ENCODE measurements at regions not wholly inside any gene's neighbourhood (a gene's known extent, or its start where the extent isn't known, plus 50 kb on each side); places are given as distances from the start of the nearest gene placed in this dataset.

DNA sequence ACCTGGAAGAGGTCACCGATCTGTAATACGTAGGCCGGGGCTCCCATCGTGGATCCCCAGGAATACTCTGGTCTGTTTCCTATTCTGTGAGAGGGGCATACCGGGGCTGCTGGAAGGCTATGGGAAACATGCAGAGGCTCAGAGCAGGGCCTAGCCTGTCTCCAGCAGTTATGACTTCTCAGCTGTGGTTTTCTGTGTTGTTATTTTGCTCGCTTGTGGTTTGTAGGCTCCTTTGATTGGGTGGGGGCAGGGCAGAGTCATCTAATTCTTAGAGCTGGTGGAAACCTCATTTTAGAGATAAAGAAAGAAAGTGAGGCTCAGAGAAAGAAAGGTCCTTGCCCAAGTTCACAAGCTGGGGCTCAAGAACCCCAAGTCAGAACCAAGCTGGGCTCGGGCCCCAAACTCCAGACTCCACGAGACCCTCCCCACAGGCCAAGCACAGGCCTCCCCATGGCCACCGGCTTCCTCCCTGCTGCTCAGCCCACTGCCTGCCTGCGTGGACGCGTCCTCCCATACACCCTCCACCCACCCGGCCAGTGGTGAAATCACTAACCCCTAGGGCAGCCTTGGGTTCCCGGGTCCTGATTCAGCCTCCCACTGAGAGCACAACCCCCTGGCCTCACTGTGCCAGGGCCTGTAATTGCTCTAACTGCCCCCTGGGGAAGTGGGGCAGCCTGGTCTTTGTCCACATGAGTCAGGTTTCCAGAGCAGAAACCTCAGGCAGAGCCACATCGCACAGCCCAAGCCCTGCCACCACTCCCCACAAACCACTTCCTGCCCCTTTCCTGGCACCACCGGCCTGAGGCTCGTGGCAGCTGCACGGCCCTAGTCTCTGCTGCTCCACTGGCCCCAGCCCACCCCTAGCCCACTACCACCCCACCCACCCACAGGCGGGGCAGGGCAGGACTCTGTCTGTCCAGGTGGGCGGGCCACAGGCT, 270.8 kb downstream of the UACA start:
- no peak for DNase-seq (ENCODE audit: low read depth, low spot score)

DNA sequence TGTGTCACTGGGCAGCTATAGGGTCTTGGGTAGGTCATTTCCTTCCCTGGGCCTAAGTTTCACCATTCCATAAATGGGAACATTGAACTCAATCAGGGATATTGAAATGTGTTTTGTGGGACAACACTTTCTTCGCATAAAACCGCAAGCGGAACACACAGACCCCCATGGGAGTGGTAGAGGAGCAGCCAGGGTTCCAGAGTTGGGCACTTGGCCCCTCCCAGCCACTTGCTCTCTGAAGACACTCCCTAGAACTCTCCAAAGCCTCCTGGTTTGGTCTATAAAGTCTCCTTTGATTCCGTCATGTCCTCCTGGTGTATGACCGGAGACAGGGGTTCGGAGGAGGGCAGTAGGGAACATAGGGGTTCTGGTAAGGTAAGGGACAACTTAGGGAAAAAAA, 271.7 kb downstream of the UACA start:
- DNase-seq (ENCODE audit: low read depth, low spot score), result no peak

DNA sequence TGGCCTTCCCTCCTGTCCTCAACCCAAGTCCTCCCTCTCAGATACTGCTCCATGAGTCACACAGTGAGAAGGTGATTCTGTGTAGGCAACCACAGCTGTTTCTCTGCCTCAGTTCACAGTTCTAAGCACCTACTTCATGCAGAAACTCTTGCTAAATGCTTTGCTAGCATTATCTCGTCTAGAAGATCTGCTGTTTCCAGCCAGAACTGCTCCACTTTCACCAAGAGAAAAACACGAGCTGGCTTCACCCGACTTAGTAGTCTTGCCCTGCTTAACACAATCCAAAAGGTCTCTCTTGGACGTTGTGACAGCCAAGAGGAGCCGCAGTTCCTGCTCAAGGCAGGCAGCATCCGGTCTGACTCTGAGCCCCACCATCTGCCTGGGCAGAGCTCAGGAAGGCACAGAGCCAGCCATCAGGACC, 272.1 kb downstream of the UACA start:
- DNase-seq (ENCODE audit: low read depth, low spot score), result no peak

DNA sequence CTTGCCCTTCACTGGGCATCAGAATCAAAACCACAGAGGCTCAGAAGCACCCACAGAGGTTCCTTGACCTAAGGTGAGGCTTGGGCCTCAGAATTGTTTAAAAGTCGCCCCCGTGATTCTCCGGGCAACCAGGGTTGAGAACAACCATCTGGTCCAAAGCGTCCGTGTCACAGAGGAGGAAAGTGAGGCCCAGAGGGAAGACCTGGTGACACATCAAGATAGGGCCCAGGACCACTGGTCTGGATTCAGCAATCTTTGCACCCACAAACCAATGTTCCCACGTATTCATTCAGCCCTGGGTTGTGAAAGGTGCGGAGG, 272.6 kb downstream of the UACA start:
- DNase-seq (ENCODE audit: low read depth, low spot score), result no peak

DNA sequence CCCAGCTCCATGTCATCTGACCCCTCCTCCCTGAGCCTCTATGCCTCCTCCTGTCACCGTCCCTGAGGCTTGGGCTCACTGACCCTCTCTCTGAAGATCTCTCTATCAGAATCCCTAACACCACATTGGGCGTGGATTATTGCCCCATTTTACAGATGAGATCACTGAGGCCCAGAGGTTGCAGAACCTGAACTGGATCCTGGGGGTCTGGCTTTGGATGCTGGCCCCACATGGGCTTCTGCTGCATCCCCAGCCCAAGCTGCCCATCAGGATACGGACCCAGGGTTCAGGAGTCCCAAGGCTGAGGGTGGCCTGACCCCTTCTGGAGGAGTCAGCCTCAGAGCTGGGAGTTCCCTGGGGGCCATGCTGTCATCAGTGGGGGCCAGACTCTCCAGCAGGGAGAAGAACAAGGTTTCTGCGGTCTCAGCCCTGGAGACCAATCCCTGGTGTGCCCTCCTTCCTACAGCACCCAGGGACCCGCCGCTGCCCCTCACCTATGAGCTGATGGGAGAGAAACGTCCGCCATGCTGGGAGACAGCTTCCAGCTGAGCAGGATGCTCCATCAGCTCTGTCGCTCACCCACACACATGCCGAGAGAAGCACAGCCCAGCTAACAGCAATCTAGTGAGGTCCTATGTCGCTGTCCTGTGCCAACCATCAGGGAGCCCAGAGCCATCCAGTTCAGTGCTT, 273.1 kb downstream of the UACA start:
- no peak for DNase-seq (ENCODE audit: low read depth, low spot score)

DNA sequence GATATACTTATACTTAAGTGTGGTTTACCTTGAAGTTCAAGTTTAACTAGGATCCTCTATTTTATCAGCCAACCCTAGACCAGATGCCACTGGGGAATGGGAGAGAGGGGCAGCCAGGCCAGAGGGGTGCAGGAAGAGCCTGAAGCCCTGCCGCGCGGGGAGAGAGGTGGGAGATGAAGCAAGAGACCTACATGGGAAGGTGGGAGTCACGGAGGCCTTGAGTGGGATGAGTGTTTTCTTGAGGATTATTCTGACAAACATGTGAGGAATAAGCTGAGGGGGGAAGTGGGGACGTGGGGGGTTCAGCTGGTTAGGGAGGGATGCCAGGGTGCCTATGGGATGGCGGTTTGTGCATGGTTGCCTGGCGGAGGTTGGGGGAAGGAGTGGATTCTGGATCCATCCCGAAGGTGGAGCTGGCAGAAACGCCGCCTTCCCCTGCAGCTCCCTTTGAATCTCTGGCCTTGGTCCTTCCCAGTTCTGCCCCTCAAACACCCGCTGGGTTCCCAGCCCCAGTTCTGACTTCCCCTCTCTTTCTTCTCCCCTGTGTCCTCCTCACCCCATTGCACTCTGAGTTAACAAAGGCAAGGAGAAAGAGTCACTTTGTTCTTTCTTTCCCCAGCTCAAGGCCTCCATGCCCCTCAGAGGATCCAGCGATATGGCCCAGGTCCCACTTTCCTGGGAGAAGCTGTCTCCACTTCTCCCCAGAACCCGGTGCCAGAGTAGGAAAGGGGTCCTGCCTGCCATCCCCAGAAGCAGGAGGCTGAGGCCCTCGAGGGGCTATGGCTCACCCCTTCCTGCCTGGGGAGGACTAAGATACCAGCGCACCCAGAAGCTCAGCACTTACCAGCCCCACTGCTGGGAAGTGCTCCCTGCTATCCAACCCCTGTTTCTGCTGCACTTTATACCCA, 274.2 kb downstream of the UACA start:
- DNase-seq (ENCODE audit: low read depth, low spot score), result no peak

DNA sequence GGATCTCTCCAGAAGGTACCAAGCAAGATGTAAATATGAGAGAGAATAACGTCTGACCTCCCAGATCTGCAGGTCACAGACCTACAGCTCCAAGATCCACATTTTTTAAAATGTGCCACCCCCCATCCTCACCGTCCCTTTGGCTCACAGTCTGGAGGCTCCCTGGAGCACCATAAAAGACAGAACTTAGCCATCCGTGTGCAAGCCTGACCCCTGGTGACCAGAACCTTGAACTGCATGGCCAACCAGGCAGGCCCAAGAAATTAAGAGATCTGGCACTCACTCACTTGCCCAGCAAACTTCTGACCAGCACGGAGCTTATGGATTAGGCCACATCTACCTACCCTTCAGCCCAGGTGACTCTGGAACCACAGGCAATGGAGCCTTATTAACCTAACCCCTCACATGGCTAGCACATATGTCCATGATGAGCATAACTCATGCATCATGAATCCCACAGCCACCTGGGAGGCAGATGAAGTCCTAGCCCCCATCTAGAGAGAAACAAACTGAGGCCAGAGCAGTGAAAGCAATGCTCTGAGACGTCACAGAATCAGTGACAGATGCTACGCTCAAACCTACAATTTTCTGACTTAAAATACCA, 275.3 kb downstream of the UACA start:
- no peak for DNase-seq (ENCODE audit: low read depth, low spot score)

DNA sequence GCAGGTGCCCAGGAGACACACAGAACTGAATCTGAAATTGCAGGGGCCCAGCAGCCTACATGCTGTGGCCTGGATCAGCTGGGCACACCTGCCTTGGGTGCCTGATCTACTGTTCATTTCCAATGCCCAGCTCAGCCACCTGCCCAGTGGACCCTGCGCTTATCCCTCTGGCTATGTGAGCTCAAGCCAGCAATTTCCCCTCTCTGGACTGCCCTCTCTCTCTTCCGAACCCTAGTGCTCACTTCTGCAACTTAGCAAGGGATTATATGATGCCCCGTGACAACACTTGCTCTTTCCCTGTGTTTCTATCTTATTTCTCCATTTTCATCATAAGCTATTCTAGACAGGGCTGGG, 276.0 kb downstream of the UACA start:
- DNase-seq (ENCODE audit: low read depth, low spot score), result no peak

DNA sequence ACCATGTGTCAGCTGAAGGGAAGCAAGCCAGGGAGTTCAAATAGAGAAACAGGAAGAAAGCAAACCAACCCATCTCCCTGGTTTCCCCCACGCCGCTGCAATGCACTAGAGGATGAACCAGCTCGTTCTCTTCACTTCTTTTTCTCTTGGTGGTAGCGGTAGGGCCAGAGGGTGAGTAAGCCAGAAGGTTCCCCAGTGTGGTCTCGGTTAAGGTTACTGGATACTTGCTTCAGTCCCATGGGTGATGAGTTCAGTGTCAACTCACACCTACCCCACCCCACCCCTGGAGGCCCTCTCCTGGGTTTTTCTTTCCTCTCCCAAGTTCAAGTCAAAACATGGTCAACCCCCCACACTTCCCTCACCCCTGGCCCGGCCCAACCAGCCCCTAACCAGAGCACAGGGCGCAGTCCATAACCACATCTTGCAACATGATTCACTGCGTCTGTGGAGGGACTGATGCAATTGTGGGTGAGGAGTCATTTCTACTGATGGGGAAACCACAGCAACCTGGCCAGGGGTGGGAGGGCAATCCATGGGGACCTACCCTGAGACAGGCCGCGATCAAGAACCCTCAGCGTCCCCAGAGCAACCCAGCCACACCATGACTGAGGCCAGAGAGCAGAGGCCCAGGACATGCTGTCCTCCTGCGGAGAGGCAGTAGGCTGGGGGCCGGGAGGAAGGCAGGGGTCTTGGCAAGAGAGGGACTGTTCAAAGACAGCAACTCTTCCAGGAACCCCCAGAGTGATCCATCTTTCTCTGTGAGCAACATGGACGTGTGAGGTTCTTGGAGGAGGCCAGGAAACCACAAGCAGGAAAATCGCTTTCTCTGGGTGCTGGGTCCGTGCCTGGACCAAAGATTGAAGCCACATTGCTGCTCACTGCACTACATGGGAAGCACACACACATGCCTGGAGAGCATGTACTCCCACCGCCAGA, 276.6 kb downstream of the UACA start:
- no peak for DNase-seq (ENCODE audit: low read depth, low spot score)

DNA sequence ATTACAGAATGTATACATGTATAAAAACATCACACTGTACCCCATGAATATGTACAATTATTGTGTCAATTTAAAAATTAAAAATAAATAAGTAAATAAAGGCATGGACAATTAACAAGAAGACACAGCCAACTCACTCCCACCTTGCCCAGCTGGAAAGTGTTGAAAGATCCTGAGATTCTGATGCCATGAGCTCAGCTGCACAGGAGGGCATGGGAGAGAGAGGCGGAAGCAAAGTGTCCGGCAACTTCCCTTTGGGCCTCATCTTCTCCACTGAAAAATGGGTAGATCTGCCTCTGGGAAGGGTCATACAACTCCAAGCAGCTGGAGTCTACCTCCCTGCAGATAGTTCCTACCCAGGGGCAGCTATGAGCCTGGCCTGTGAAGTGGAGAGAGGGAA, 277.3 kb downstream of the UACA start:
- DNase-seq (ENCODE audit: low read depth, low spot score), result no peak

DNA sequence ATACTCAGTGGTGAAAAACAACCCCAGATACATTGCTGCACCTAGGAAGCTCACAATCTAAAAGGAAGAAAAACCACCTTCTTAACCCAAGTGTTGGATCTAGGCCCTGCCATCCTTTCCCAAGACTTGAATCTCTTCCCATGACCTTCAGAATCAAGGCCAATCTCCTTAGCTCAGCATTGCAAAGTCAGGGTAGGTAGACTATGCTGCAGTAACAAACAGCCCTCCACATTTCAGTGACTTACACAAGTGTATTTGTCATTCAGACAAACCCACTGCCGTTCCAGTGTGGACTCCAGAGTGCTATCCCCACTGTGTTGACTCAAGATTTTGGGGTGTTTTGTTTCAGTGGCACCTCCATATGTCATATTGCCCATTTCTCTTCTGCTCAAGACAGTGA, 278.4 kb downstream of the UACA start:
- no peak for DNase-seq (ENCODE audit: low read depth, low spot score)

DNA sequence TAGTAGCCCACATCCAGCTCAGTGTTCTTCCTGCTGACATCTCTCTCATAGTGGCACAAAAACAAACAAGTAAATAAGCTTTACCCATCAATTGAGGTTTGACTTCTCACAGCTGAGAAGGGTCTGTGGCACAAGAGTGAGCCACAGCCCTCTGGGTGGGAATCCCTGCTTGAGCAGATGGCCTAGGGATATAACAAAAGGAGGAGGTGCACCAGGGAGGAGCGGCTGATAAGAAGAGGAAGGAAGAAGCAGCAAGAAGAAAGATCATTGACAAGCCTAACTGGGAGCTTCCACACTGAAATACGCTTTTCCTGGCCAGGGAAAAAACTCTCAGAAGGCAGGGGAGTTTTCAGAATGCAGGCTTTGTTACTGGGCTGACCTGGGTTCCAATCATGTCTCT, 279.8 kb downstream of the UACA start:
- no peak for DNase-seq (ENCODE audit: low read depth, low spot score)

DNA sequence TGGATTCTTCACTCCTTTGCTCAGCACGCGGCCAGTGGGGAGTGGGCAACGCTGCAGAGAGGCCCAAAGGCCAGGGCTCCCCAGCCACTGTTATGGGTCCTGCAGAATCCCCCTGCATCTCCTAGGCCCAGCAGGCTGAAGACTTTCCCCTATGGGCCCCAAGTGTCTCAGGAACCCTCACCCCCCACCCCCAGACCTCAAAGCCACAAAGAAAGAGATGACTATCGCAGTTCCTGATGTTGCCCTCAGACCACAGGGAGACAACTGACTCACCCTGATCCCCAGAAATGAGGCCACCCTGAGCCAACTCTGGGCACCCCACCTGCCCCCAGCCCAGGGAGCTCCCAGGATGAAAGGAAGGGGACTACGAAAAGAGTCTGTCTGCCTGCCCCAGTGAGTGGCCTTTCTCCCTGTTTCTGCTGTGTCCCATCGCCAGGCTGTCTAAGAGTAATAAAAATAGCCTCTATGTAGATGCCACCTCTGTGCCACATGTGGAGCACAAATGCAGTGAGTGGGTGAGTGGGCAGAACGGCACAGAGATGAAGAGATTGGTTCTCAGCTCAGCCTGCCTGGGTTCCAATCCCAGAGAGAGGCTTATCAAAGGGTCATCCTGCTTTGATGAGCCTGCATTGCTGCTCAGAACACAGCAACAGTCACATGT, 283.0 kb downstream of the UACA start:
- no peak for DNase-seq (ENCODE audit: low read depth, low spot score)

DNA sequence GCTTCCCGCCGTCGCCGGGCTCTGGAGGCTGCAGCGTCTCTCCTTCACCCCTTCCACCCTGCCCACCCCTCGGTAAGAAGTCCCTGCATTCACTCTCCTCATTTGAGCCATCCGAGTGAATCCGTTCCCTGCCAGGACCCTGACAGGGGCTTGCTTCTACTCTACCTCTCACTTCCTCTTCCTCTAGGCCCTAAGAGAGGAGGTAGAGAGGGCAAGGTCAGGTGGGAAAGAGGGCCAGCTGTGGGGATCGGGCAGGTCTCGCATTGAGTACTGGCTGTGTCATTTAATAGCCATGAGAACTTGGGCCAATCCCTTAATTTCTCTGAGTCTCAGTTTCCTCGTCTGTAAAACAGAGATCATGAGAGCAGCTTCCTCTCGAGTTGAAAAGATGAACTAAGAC, 283.6 kb downstream of the UACA start:
- DNase-seq (ENCODE audit: low read depth, low spot score), result no peak

DNA sequence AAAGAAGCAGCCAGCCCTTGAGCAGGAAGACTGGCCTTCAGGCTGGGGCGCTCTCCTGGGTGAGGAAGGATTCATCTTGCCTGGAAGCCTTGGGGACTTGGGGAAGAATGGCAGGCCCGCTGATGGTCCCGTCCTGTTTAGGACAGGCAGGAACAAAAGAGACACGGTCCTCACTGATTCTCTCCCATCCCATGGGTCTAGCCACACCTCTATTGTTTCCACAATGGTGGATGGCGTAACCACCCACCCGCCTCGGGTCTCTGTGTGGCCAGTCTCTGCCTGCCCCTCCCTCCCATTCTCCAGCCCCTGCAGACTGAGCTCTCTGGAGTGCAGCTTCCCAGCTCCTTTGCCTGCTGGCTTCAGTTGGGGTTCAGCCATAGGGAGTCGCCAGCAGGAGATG, 284.3 kb downstream of the UACA start:
- no peak for DNase-seq (ENCODE audit: low read depth, low spot score)

DNA sequence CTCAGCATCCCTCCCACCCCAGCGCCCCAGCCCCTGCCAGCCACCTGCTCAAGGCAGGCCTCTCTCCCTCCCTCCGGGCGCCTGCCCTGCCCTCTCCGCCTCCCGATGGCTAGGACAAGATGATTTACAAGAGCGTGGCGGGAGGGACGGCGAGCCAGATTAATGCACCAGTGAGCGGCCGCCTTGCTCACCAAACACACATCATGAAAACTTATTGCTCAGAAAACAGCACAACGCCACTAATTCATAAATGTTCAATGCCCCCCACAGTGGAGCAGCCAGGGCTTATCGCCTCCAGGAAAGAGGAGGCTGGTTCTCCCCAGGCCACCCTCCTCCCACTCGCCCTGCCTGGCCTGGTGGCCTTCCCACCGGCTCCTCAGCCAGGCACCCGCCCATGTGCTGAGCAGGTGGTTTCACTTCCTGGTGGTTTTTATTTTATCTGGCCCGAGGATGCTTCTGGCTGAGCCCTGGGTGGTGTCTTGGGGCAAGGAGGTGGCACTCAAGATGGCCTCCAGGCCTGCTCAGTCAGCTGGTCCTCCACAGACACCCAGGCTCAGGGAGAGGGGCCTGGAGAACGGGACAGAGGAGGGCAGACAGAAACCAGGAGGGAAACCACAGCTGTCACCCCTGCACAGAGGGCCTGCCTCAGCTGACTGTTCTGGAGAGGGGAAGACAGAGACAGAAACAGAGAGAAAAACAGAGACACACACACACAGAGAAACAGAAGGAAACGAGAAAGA, 284.9 kb downstream of the UACA start:
- DNase-seq (ENCODE audit: low read depth, low spot score), result no peak

DNA sequence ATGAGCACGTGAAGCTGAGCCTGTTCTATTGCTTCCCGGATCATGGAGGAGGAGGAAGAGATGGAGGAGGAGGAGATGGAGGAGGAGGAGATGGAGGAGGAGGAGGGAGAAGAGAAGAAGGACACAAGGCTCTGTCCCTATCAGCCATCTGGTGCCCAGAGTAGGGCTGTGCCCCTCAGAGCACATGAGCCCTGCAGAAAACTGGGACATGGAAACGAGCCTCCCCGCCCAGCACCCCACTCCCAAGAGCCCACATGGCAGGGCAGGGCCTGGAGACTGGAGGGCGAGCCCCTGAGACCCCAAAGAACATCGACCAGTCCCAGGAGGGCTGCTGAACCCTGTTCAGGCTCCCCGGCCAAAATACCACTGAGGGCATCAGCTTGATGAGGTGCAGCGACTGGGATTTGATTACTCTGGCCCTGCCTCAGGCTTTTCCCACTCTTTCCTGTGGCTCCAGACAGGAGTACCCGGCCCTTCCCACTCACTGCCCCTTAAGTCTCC, 285.6 kb downstream of the UACA start:
- DNase-seq (ENCODE audit: low read depth, low spot score), result no peak

DNA sequence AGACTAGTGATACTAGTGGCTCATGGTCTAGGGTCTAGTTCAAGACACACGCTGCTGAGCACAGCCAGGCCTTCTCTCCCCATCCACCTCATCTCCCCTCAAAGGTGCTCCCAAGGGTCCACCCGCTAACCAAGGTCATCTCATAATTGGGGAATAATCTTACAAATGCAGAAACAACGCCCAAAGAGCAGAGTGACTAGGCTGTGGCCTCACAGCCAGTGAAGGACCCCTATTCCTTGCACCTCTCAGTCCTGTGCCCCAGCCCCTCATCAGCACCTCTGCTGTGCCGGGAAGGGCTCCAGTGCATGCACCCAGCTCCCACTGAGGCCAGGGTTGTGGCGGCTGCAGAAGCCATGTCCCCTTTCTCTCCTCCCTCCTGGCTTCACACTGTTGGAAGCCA, 286.9 kb downstream of the UACA start:
- no peak for DNase-seq (ENCODE audit: low read depth, low spot score)

DNA sequence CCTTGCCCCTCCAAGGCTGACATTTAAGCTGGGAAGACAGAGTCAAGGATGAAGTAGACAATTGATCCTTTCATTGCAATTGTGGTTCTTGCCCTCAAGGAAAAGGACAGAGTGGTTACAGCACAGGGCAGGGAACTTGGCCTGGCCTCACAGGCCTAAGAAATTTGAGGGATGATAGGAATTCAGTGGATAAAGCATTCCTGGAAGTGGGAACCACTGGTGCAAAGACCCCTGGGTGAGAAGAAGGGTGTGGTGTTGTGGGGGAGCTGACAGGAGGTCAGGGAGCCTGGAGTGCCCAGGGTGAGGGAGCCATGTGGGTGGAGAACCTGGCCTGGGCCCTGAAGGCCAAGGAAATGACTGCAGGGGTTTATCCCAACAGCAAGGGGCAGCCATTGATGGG, 287.4 kb downstream of the UACA start:
- no peak for DNase-seq (ENCODE audit: low read depth, low spot score)

Measured in brain pericyte (primary cell).